Heart right ventricle (tissue), 16 donors: ENCODE measurements at regions not wholly inside any gene's neighbourhood (a gene's known extent, or its start where the extent isn't known, plus 50 kb on each side); places are given as distances from the start of the nearest gene placed in this dataset.

Experiments used
- ATAC-seq, 8 donors: fragments of 200-7000 bp; cut with Tn5 transposase; one replicate each; pipeline ENCODE4 v1.9.1; 2020; ENCODE audit warnings: mild to moderate bottlenecking in 8 of 8, moderate library complexity in 8 of 8, moderate number of reproducible peaks in 1 of 8
- DNase-seq, 2 donors: peaks; one replicate each; pipeline ENCODE4 v3.0.0-alpha.2; 2020
- H3K27ac ChIP-seq, 10 donors: fragments of 200-600 bp; sonication (generic) in 2 of 10; one replicate each; pipeline versions ENCODE4 v1.5.0 to v1.8.0; 2020 to 2022; ENCODE audit warnings: mild to moderate bottlenecking in 3 of 10
- H3K27me3 ChIP-seq, 7 donors: fragments of 200-600 bp; one replicate each; pipeline ENCODE4 v1.8.0; 2021 to 2022; ENCODE audit warnings: mild to moderate bottlenecking in 2 of 7
- H3K36me3 ChIP-seq, 9 donors: fragments of 200-600 bp; sonication (generic) in 1 of 9; one replicate each; pipeline versions ENCODE4 v1.5.0 to v1.8.0; 2020 to 2022; ENCODE audit warnings: mild to moderate bottlenecking in 2 of 9
- H3K4me1 ChIP-seq, 9 donors: fragments of 200-600 bp; sonication (generic) in 1 of 9; one replicate each; pipeline versions ENCODE4 v1.5.0 to v1.8.0; 2020 to 2022; ENCODE audit warnings: mild to moderate bottlenecking in 4 of 9
- H3K4me3 ChIP-seq, 10 donors: fragments of 200-600 bp; sonication (generic) in 2 of 10; one replicate each; pipeline versions ENCODE4 v1.5.0 to v1.8.0; 2020 to 2022; ENCODE audit warnings: mild to moderate bottlenecking in 7 of 10, moderate library complexity in 2 of 10
- H3K9me3 ChIP-seq, 11 donors: fragments of 200-600 bp in 10 of 11; sonication (generic) in 2 of 11; one replicate each; pipeline versions ENCODE4 v1.5.0 to v1.8.0; 2013 to 2022; ENCODE audit warnings: mild to moderate bottlenecking in 2 of 11, control low read depth in 1 of 11, moderate library complexity in 1 of 11
- WGBS, 2 donors: extraction: QIAGEN DNeasy Blood & Tissue Kit; methylation state at CpG; one replicate each; pipeline ENCODE4 v1.1.7; 2013; ENCODE audit warnings: inconsistent platforms in 1 of 2; 5-methylcytosine and 5-hydroxymethylcytosine counted together
- intact Hi-C, 10 donors: fragments of 100-400 bp; cut with DNase I; formaldehyde crosslinking; loops; one replicate each; pipeline versions ENCODE4 v1.11.1 to v1.14.2; 2022
- TF ChIP-seq, protein P1 (sequence below), 9 donors: fragments of 200-600 bp; sonication (generic) in 2 of 9; IDR thresholded peaks; one replicate each; pipeline versions ENCODE4 v1.5.0 to v1.8.0; 2021 to 2022; ENCODE audit warnings: antibody characterized with exemption in 9 of 9, mild to moderate bottlenecking in 5 of 9, moderate library complexity in 1 of 9
- donor health status: Arrhythmogenic right ventricular cardiomyopathy.
- donor health status: ischemic (EF 13 %, LVEDD 7.1; RV severe dilation, severe dysfunction).
- donor health status: healthy with polysubstance abuse.
- donor health status: DM: no; HTN: yes; CAD: no.
- donor health status: DM: no; HTN: no; CAD: no.
- donor health status: ischemic (EF 25% LVEDD 6.9; RV normal size, moderate dysfunction).
- donor health status: ischemic (EF 25% LVEDD 5.7; RV mildly dilated, moderate dysfunction).
- donor health status: healthy.
- donor health status: DM: yes; HTN: yes; CAD: no.
- donor health status: Ischemic cardiomyopathy.
- donor health status: ischemic (EF 35%, LVEDD 5.7; RV mildly dilated, moderate dysfunction).
- donor health status: nonischemic (EF 11% LVEDD 7.7; RV severe dilation, severe dysfunction).
- donor health status: DM: yes; HTN: yes; CAD: no.
- donor health status: PGD.
- donor health status: ischemic (EF 29% LVEDD 5.4; RV normal size, mild dysfunction).
- donor health status: nonischemic (EF 23%, LVEDD 6.1; RV moderate dilation, normal function).

- ATAC-seq (no peak), DNase-seq (no peak)
- no peaks in the 10 kb centered on the region for H3K4me1 ChIP-seq
- H3K9me3 ChIP-seq, result peaks cover 0 to 21% (median 0%) of the 10 kb centered on the region in 11 donors
- TF ChIP-seq, protein P1, sequence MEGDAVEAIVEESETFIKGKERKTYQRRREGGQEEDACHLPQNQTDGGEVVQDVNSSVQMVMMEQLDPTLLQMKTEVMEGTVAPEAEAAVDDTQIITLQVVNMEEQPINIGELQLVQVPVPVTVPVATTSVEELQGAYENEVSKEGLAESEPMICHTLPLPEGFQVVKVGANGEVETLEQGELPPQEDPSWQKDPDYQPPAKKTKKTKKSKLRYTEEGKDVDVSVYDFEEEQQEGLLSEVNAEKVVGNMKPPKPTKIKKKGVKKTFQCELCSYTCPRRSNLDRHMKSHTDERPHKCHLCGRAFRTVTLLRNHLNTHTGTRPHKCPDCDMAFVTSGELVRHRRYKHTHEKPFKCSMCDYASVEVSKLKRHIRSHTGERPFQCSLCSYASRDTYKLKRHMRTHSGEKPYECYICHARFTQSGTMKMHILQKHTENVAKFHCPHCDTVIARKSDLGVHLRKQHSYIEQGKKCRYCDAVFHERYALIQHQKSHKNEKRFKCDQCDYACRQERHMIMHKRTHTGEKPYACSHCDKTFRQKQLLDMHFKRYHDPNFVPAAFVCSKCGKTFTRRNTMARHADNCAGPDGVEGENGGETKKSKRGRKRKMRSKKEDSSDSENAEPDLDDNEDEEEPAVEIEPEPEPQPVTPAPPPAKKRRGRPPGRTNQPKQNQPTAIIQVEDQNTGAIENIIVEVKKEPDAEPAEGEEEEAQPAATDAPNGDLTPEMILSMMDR (IDR thresholded peaks at IDR 0.05), result no peak
- intact Hi-C loops, result no loop called here
- no peak overlapping the region for H3K27ac ChIP-seq
- H3K27me3 ChIP-seq, result no peaks in the 10 kb centered on the region
- H3K36me3 ChIP-seq, result no peaks in the 10 kb centered on the region
- no peak overlapping the region for H3K4me3 ChIP-seq
- WGBS, 2 donors, result 80% methylated on average over 2 of the region's 2 CpGs
Measured at GRCh38 chr6:132053511-132053910, 102.3 kb upstream of the CCN2 start.

DNA sequence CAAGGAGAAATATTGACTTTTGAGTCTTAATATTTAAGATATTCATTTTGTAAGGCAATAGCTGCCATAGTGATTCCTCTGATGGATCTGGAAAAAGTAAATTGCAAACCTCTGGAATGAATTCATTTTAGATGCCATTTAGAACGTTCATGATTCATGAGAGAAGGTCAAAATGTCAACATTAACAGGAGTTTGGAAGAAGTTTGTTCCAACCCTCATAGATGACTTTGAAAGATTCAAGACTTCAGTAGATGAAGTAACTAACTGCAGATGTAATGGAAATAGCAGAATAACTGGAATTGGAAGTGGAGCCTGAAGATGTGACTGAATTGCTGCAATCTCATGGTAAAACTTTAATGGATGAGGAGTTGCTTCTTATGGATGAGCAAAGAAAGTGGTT is 100.9 kb upstream of the CCN2 start:
- Histone ChIP-seq H3K27ac (no peak overlapping the region), H3K4me3 (no peak overlapping the region), H3K9me3 (peaks cover 0 to 26% (median 0%) of the 10 kb centered on the region in 11 donors), H3K36me3 (no peaks in the 10 kb centered on the region), H3K27me3 (no peaks in the 10 kb centered on the region), H3K4me1 (no peaks in the 10 kb centered on the region)
- 68 to 73% methylated on average over 1 of the region's 1 CpG for WGBS, 2 donors
- TF ChIP-seq, protein P1 (IDR thresholded peaks at IDR 0.05), result no peak
- DNase-seq, result no peak
- no peak for ATAC-seq
- intact Hi-C loops, result no loop called here

DNA sequence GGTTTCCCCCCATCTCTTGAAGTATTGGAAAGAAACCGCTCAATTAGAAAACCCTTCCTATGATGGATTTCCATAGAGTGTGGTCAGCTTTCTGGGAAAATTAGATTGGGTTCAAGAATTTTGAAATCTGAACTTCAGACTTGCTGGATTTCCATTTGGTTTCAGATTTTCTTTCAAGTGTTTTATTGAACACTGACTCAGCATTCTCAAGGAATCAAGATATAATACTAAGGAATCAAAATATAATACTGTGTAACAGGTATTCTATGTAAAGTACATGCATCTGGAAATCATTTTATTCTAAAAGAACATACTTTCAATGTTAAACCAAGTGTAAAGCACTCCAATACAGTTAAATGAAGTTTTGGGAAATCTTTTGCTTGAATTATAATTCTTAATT is 94.7 kb upstream of the CCN2 start:
- no peak for ATAC-seq
- Histone ChIP-seq H3K27ac (no peak overlapping the region), H3K36me3 (no peaks in the 10 kb centered on the region), H3K4me3 (no peak overlapping the region), H3K4me1 (no peaks in the 10 kb centered on the region), H3K9me3 (peaks cover 0 to 10% (median 0%) of the 10 kb centered on the region in 11 donors), H3K27me3 (no peaks in the 10 kb centered on the region)
- no peak for DNase-seq
- intact Hi-C loops, result no loop called here
- 97 to 98% methylated on average over 1 of the region's 1 CpG for WGBS, 2 donors
- TF ChIP-seq, protein P1 (IDR thresholded peaks at IDR 0.05), result no peak

- no peak overlapping the region for H3K27ac ChIP-seq
- H3K4me1 ChIP-seq, result no peaks in the 10 kb centered on the region
- H3K4me3 ChIP-seq, result no peak overlapping the region
- ATAC-seq (no peak), DNase-seq (no peak)
- TF ChIP-seq, protein P1 (IDR thresholded peaks at IDR 0.05), result no peak
- peaks cover 0 to 9% (median 0%) of the 10 kb centered on the region in 11 donors for H3K9me3 ChIP-seq
- H3K27me3 ChIP-seq, result no peaks in the 10 kb centered on the region
- intact Hi-C loops, result no loop called here
- H3K36me3 ChIP-seq, result no peaks in the 10 kb centered on the region
- WGBS, 2 donors, result 79 to 91% methylated on average over 5 of the region's 5 CpGs
Measured at GRCh38 chr6:132043148-132043547, 92.0 kb upstream of the CCN2 start.
